HG03045 (cell line): ENCODE measurements at regions not wholly inside any gene's neighbourhood (a gene's known extent, or its start where the extent isn't known, plus 50 kb on each side); places are given as distances from the start of the nearest gene placed in this dataset.
"Not testable (repeated sequence)": the region's sequence is repeated elsewhere in the genome, so short reads cannot be mapped to it uniquely, and the experiment has no call there.

ENCODE experiments used
- ATAC-seq: cut with Tn5 transposase; IDR thresholded peaks from one replicate; pipeline ENCODE4 v1.9.1; 2021; ENCODE audit warnings: mild to moderate bottlenecking, moderate library complexity; ENCODE audit not compliant: unreplicated experiment

DNA sequence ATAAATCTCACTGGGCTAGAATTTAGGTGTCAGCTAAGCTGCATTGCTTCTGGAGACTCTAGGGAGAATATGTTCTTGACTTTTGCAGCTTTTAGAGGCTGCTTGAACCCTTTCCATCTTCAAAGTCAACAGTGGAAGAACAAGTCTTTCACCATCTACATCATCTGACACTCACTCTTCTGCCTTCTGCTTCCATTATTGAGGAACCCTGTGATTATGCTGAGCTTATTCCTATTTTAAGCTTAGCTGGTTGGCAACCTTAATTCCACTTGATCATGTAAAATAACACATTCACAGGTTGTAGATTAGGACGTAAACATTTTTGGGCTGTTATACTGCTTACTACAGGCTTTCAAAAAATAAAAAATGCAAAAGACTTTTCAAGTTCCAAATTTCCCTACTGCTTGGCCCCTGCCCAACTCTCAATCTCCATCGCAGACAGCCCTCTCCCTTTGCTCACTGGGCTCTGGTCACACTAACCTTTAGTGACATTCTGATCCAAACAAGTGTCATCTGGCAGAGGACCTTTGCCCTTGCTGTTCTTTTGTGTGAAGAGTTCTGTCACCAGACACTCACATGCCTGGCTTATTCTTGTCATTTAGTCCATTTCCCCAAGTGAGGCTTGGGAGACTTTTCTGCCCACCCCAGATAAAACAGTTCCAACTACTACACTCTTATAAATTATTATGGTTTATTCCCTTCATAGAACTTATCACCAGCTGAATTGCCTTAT, 1056.0 kb downstream of the STIM2 start:
- no peak for ATAC-seq

DNA sequence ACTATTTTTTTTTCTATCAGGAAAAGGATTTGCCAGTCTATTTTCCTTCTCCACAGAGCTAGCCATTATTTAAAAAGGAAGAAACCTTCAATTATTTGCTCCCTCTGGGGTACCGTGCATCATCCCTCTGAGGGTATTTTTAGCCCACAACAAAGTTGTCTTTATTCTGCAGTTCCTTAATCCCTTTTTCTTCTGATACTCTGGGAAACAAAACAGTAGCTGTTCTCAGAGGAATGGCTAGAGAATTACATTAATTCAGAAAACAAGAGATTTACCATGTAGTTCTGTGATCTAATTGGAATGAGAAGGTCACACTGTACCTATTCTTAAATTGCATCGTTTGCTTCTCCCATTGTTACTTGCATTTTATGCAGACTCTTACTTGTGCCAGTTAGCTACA, 1056.7 kb downstream of the STIM2 start:
- no peak for ATAC-seq

DNA sequence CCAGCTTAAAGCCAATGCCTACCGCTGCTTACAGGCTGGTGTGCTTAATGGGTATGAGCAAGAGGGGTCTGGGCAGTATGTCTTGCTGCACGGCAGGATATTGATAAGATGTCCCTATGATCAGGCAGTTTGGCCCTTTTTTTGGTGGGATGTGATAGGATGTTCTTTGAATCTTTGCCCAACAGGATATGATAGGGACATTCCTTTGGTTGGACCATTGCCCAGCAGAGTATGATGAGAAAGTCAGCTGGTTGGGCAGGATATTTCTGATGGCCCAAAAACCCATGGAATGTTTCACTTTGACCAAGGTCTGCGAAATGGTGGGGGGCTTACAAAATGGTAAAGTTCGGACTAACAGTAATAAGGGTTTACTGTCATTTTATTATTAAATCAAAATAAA, 1060.6 kb downstream of the STIM2 start:
- no peak for ATAC-seq

DNA sequence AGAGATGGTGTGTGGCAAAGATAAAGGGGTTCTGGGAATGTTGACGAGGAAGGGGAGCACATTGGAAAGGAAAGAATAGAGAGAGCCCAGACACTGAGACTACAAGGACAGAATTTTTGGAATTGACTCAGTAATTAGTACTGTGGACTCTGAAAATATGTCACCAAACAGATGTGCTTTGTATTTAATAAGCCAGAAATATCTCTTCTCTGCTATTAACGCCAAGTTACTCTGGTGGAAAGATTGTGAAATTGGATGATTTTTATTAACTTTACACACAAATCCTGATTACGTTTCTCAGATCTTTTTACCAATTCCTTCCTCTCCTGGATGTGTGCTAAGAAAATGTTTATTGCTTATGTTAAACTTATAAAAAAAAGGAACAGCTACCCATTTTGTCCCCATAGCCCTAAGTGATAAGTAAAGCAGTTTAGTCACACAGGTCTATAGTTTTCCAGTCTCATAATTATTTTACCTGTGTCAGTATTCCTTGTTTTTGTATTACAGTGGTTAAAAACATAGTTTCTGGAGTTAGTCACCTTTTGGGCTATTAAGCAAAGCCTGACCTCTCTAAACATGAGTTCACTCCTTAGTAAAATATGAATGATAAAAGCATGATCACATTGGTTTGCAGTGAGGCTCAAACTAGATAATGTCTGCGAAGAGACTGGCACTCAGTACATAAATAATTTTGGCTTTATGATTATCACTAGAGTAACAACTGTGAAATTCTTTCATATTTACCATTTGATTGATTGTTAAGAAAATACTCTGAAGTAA, 1068.3 kb downstream of the STIM2 start:
- no peak for ATAC-seq

DNA sequence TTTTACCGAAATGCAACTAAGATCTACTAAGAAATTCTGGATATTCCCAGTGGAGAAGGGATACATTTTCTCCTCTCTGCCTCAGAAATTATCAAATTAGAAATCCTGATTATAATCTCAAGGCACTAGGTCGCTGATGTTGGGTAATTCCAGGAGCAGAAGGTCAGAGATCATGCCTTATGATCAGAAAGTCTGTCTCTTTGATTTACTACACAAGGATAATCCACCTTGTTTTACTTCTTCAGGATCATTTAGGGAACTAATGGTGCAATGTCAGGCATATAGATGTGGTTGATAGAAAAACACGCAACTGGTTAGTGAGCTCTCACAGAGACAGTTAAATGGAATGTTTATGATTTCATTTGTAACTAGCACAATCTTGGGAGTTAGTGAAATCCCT, 1069.7 kb downstream of the STIM2 start:
- no peak for ATAC-seq

DNA sequence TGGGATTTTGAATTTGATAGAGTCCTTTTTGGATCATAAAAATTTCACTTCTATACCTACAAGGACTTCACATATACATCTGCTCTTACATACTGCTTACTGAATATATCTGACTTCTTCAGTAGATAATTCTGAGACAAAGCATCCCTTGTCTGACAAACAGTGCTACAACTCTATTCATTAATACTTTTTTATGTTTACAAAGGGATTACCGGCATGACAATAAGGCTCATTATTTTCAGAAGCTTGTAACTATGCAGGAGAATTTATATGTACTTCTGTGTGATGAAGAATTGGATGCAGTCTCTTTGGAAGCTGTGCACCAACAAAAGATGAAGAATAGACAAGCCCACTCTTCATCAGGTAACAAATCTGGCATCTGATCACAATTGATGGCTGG, 1070.3 kb downstream of the STIM2 start:
- ATAC-seq: no peak

DNA sequence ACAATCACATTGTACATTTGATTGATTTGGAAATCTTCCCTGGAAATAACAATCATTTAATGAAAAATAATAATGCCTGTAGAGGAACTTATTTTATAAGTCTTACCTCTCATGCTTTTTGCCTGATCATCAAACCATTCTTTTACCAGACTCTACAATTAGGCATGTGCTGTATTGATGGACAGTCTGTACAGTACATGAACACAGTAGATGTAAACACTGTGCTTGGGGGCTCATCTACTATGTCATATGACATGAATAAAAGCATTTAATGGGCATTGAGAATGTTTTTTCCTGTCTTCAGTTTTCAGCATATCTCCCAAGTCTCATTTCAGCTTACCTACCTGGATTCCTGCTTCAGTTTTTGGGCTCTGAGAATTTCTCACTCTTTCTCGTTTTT, 1070.9 kb downstream of the STIM2 start:
- no peak for ATAC-seq

DNA sequence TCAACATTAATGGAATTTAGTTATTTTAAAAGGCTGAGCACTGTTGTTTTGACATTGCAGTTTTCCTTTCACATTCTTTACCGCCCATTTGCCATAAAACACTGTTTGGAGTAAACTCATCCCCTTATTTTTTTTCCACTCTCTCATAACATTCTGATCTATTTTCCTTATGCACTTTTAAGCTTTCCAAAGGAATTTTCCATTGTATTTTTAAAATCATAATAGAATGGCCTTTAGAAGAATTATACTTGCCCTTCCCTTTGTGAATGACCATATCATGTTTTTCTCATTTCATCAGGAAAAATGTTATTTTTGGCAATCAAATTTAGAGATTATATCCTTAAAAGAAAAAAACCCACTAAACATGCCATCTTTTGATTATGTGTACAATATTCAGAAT, 1074.2 kb downstream of the STIM2 start:
- ATAC-seq: no peak

DNA sequence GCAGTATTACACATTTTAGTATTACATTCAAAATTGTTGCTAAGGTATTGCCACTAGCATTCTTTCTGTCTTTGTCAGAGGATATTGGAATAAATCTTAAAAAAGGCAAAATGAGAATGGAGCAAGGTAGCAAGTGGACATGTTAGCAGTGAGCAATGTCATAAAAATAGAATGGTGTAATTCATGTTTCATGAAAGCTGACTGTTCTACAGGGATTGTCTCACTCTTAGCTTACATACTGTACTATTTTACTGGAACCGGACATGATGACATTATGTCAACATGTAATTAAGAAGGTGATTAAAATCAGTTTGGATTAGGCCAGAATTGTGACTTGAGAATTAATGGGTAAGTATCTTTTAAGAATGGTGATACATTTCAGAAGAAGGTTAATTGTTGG, 1086.2 kb downstream of the STIM2 start:
- no peak for ATAC-seq

DNA sequence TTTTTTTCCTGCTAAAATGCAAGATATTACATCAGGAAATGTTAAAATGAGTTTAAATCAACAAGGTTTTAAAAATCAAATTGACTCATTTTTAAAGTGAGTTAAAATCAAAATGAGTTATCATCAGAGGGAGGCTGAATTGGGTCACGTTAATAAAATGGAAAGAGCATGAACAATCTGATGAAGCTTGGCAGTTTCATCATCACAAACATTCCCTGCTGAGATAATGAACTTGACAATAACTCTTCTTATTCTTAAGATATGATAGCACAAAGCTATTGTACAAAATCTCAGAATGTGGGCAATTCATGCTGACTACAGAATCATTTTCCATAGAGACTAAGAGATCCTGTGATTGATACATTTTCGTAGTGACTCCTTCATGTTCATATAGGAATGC, 1086.7 kb downstream of the STIM2 start:
- ATAC-seq: no peak

DNA sequence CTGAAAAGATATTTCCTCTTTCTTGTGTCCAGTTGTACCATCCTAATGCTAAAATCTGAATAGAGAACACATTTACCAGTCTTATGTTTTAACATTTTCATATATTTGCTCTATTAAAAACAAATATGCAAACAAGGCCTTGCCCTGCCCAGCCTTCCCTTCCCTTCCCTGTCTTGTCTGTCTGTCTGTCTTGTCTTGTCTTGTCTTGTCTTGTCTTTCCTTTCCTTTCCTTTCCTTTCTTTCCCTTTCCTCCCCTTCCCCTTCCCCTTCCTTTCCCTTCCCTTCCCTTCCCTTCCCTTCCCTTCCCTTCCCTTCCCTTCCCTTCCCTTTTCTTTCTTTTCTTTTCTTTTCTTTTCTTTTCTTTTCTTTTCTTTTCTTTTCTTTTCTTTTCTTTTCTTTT, 1103.5 kb downstream of the STIM2 start:
- no peak for ATAC-seq

DNA sequence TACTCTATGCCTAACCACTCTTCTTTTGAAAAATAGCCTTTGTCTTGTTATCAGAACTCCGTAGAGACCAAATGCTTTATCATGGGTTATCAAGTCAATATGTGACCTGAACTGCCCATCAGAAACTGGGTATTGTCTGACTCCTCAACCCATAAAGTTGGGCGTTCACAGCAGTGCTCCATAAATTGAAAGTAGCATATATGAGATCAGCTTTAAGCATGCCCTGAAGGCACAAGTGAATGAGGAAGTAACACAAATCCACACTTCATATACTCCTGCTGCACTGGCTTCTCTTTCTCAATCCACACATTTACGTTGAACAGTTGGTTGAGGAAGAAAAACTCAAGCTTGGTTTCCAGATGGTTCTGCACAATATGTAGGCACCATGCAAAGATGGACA, 1106.0 kb downstream of the STIM2 start:
- no peak for ATAC-seq

DNA sequence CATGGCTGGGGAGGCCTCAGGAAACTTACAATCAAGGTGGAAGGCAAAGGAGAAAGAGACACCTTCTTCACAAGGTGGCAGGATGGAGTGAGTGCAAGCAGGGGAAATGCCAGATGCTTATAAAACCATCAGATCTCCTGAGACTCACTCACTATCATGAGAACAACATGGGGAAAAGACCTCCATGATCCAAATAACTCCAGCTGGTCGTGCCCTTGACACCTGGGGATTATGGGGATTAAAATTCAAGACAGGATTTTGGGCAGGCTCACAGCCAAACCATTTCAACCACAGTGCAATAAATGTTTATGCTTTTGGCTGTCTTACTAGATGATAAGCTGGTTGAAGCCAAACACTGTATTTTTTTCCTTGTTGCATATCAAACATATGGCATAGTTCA, 1112.4 kb downstream of the STIM2 start:
- ATAC-seq: no peak

DNA sequence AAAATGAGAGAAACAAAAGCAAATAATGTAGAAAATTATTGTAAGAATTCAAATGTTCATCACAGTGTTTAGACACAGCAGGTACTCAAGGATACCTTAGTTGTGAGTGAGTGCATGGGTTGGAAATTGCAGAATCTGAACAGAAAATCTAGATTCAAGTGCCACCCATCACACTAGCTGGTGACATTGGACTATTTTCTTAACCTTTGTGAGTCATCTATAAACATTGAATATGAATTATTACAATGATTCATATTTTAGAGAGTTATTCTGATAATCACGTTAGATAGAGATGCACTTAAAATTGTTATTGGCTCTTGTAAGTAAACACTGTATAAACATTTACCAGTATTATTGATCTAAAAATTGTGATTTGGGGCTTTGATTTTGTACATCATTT, 1113.1 kb downstream of the STIM2 start:
- ATAC-seq: no peak

DNA sequence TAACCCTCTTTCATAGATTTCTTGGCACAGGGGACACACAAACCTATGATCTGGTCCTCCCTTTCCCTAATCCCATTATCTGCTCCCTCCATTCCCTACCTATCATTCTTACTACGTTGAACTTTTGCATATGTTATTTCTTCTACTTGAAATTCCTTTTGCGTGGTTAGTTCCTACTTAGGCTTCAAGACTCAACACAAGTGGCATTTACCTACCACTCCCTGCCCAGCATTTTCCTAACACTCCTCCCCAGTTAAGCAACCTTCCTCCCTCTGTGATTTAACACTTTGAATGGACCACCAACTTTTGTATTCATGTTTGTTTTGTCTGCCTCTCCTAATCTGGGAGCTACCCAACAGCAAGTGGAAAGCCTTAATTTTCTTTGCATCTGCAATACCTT, 1113.7 kb downstream of the STIM2 start:
- no peak for ATAC-seq

DNA sequence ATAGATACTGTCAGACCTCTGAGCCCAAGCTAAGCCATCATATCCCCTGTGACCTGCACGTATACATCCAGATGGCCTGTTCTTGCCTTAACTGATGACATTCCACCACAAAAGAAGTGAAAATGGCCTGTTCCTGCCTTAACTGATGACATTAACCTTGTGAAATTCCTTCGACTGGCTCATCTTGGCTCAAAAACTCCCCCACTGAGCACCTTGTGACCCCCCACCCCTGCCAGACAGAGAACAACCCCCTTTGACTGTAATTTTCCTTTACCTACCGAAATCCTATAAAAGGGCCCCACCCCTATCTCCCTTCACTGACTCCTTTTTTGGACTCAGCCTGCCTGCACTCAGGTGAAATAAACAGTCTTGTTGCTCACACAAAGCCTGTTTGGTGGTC, 1114.2 kb downstream of the STIM2 start:
- ATAC-seq: not testable (repeated sequence)

DNA sequence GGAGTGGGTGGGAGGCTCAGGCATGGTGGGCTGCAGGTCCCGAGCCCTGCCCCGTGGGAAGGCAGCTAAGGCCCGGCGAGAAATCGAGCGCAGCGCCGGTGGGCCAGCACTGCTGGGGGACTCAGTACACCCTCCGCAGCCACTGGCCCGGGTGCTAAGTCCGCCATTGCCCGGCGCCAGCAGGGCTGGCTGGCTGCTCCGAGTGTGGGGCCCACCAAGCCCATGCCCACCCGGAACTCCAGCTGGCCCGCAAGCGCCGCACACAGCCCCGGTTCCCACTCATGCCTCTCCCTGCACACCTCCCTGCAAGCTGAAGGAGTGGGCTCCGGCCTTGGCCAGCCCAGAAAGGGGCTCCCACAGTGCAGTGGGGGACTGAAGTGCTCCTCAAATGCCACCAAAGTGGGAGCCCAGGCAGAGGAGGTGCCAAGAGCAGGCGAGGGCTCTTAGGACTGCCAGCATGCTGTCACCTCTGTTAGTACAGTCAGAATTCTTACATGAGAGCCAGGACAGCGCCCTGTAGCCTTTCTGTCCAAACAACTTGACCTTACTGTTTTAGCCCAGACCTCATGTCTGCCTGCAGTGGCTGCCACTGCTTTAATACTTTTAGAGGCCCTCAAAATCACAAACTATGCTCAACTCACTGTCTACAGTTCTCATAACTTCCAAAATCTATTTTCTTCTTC, 1117.9 kb downstream of the STIM2 start:
- ATAC-seq: not testable (repeated sequence)

DNA sequence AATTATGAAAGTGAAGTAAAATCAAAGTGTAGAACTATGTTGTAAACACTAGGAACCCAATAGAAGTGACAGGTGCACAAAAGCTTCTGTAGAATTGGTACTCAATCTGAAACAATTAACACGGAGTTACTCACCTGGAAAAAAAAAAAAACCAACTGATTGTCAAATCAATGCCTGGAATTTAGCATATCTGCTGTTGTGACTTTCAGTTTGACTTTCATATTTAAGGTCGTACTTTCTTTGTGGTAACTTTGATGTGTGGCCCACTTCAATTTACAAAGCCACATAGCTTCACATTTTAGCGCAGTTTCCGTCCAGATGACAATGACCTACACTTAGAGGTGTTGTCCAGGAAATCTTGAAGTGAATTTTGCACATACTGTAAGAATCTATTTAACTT, 1124.9 kb downstream of the STIM2 start:
- ATAC-seq: no peak

DNA sequence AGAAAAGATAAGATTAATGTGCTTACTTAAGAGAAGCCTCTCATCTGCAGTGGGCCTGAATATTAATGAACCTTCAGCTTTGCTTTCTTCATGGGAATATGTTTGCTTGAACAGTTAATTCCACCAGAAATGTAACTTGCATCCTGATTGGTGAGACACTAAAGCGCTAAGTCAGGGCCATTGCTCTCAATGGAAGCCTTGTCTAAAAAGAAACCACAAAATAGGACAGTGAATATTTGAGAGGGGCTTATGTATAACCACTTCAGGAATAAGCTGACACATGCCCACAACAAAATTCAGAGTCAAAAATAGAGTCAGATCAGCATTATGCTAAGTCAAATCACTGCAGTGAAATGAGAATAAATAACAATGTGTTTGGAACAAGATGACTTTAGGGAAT, 1125.8 kb downstream of the STIM2 start:
- no peak for ATAC-seq

DNA sequence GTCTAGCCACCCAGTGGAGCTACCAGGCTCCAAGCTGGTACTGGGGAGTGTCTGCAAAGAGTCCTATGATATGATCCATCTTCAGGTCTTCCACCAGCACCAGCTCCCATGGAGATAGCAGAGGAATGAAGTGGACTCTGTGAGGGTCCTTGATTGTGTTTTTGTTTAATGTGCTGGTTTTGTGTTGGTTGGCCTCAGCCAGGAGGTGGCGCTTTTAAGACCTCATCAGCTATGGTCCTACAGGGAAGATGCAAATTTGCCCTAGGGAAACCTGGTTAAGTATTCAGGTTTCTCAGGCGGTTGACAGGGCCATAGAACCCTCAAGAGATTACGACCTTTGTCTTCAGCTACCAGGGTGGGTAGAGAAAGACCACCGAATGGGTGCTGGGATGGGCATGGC, 1141.1 kb downstream of the STIM2 start:
- no peak for ATAC-seq

DNA sequence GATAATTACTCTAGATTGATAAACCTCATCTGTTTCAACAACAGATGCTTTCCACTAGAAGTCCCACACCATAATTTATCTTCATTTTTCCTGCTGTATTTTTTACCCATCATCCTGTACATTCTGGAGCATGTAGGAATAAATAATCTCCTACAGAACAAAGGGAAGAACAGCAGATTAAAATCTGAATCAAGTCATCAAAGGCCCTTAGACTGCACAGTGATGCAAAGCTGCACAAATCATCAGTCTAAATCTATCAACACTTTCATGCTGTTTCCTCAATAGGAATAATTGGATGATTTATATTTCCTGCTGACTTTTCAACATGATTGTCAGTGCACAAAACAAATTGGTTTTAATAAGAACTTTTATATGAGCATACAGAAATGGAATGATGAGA, 1143.9 kb downstream of the STIM2 start:
- no peak for ATAC-seq

DNA sequence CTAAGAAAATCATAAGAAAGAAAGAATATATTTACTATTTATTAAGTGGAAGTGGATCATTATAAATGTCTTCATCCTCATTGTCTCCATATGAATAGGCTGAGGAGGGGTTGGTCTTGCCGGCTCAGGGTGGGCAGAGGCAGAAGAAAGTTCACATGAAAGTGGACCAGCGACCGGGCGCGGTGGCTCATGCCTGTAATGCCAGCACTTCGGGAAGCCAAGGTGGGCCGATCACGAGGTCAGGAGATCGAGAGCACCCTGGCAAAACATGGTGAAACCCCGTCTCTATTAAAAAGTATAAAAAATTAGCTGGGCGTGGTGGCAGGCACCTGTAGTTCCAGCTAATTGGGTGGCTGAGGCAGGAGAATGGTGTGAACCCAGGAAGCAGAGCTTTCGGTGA, 1145.4 kb downstream of the STIM2 start:
- ATAC-seq: no peak
